H1 (cell line): ENCODE measurements at regions not wholly inside any gene's neighbourhood (a gene's known extent, or its start where the extent isn't known, plus 50 kb on each side); places are given as distances from the start of the nearest gene placed in this dataset.

Experiments used
- CTCF ChIA-PET: fragments of 300-600 bp; sonication (Branson Sonifier 250); formaldehyde crosslinking; loops from one replicate; lab custom pipeline; 2021; ENCODE audit not compliant: partially characterized antibody; lab: Charles Lee
- POLR2A ChIA-PET: fragments of 300-600 bp; sonication (Branson Sonifier 250); formaldehyde crosslinking; loops from one replicate; lab custom pipeline; 2021; ENCODE audit warnings: inconsistent platforms; ENCODE audit not compliant: partially characterized antibody; lab: Charles Lee
- DNase-seq, 2 experiments: peaks; one replicate each; pipeline versions ENCODE4 v3.0.0 to v3.0.0-alpha.2; 2010 to 2022; ENCODE audit warnings: low spot score in 2 of 2, low read depth in 1 of 2, mixed read lengths in 1 of 2
- FAIRE-seq: peaks from 2 replicates; lab custom pipeline; 2011; peaks lifted over from hg19 to GRCh38; lab: Jason Lieb, UNC
- H2AFZ ChIP-seq: 2 replicates; pipeline ENCODE4 v1.8.1; 2012; ENCODE audit warnings: low read length, inconsistent platforms
- H2AK5ac ChIP-seq: 2 replicates; pipeline ENCODE4 v1.6.1; 2013; ENCODE audit warnings: low read depth, low read length
- H2BK120ac ChIP-seq: replicated peaks from 2 replicates; pipeline ENCODE3; 2013; ENCODE audit warnings: low read depth, low read length, inconsistent platforms
- H2BK12ac ChIP-seq: 2 replicates; pipeline ENCODE4 v1.6.1; 2013; ENCODE audit warnings: low read depth, low read length
- H2BK15ac ChIP-seq: 2 replicates; pipeline ENCODE4 v1.6.1; 2013; ENCODE audit warnings: low read length
- H2BK20ac ChIP-seq: 2 replicates; pipeline ENCODE4 v1.6.1; 2013; ENCODE audit warnings: low read length
- H2BK5ac ChIP-seq: 2 replicates; pipeline ENCODE4 v1.6.1; 2013; ENCODE audit warnings: low read depth, low read length
- H3K14ac ChIP-seq: 2 replicates; pipeline ENCODE4 v1.6.1; 2013; ENCODE audit warnings: inconsistent platforms; ENCODE audit not compliant: insufficient read length
- H3K18ac ChIP-seq: 2 replicates; pipeline ENCODE4 v1.6.1; 2013; ENCODE audit warnings: low read length; ENCODE audit errors: extremely low read depth
- H3K23ac ChIP-seq: 2 replicates; pipeline ENCODE4 v1.6.1; 2013; ENCODE audit warnings: inconsistent platforms; ENCODE audit not compliant: insufficient read length
- H3K23me2 ChIP-seq: 2 replicates; pipeline ENCODE4 v1.6.1; 2013; ENCODE audit warnings: low read depth, low read length
- H3K27ac ChIP-seq: 2 replicates; pipeline ENCODE4 v1.6.1; 2011; ENCODE audit warnings: low read depth, low read length, inconsistent platforms
- H3K27me3 ChIP-seq, 4 experiments: replicated peaks in 1 of 4; 1 replicate in 1 of 4; 2 replicates in 3 of 4; pipeline versions ENCODE4 v1.6.1 to v1.8.1; 2011 to 2013; ENCODE audit warnings: low read length in 3 of 4, mild to moderate bottlenecking in 3 of 4, inconsistent platforms in 2 of 4, mixed read lengths in 2 of 4, moderate library complexity in 1 of 4; ENCODE audit not compliant: control insufficient read depth in 3 of 4, insufficient read depth in 3 of 4; ENCODE audit errors: extremely low read depth in 1 of 4
- H3K36me3 ChIP-seq, 4 experiments: 2 replicates each; pipeline versions ENCODE4 v1.6.1 to v1.8.1; 2011 to 2013; ENCODE audit warnings: mild to moderate bottlenecking in 4 of 4, low read length in 3 of 4, moderate library complexity in 2 of 4, control low read depth in 1 of 4, inconsistent platforms in 1 of 4; ENCODE audit not compliant: insufficient read depth in 4 of 4, control insufficient read depth in 2 of 4
- H3K4ac ChIP-seq: replicated peaks from 2 replicates; pipeline ENCODE3; 2013; ENCODE audit warnings: low read length, low read depth, mixed read lengths, inconsistent platforms; ENCODE audit not compliant: insufficient read length
- H3K4me1 ChIP-seq, 4 experiments: replicated peaks in 1 of 4; 1 replicate in 1 of 4; 2 replicates in 3 of 4; pipeline versions ENCODE4 v1.6.1 to v1.8.1; 2011 to 2013; ENCODE audit warnings: low read length in 3 of 4, inconsistent platforms in 2 of 4, mixed read lengths in 1 of 4; ENCODE audit not compliant: insufficient read depth in 4 of 4, control insufficient read depth in 3 of 4
- H3K4me2 ChIP-seq, 2 experiments: 2 replicates each; pipeline versions ENCODE4 v1.6.1 to v1.8.1; 2011 to 2013; ENCODE audit warnings: low read depth in 2 of 2, low read length in 2 of 2, control low read depth in 1 of 2, inconsistent platforms in 1 of 2, mild to moderate bottlenecking in 1 of 2; ENCODE audit not compliant: insufficient read depth in 1 of 2
- H3K4me3 ChIP-seq, 4 experiments: fragments of 200-600, 300-600 bp in 1 of 4; sonication (generic), shearing (Covaris generic), sonication (Bioruptor Twin) in 1 of 4; 2 replicates each; pipeline versions ENCODE4 v1.5.1 to v1.8.1; 2011 to 2016; ENCODE audit warnings: low read length in 4 of 4, low read depth in 3 of 4, control low read depth in 2 of 4, inconsistent platforms in 2 of 4, mild to moderate bottlenecking in 2 of 4, mixed read lengths in 1 of 4, moderate library complexity in 1 of 4; ENCODE audit not compliant: insufficient read depth in 2 of 4; ENCODE audit errors: extremely low read depth in 1 of 4
- H3K56ac ChIP-seq: replicated peaks from 2 replicates; pipeline ENCODE3; 2013; ENCODE audit warnings: low read depth, mild to moderate bottlenecking, mixed read lengths, low read length, inconsistent platforms; ENCODE audit not compliant: insufficient read length
- H3K79me1 ChIP-seq: 2 replicates; pipeline ENCODE4 v1.6.1; 2013; ENCODE audit warnings: low read depth, low read length, control low read depth
- H3K79me2 ChIP-seq, 2 experiments: 2 replicates each; pipeline versions ENCODE4 v1.6.1 to v1.8.1; 2012 to 2013; ENCODE audit warnings: low read length in 2 of 2, mild to moderate bottlenecking in 2 of 2, inconsistent platforms in 1 of 2; ENCODE audit not compliant: insufficient read depth in 2 of 2, control insufficient read depth in 1 of 2
- H3K9ac ChIP-seq, 4 experiments: replicated peaks in 1 of 4; 1 replicate in 1 of 4; 2 replicates in 3 of 4; pipeline versions ENCODE4 v1.6.1 to v1.8.1; 2011 to 2013; ENCODE audit warnings: low read depth in 3 of 4, low read length in 3 of 4, control low read depth in 2 of 4, mild to moderate bottlenecking in 2 of 4, moderate library complexity in 2 of 4, inconsistent platforms in 1 of 4; ENCODE audit errors: extremely low read depth in 1 of 4
- H3K9me3 ChIP-seq, 2 experiments: 2 replicates each; pipeline versions ENCODE4 v1.6.1 to v1.8.1; 2012 to 2013; ENCODE audit warnings: mild to moderate bottlenecking in 2 of 2, moderate library complexity in 2 of 2, control low read depth in 1 of 2, inconsistent platforms in 1 of 2, low read depth in 1 of 2, low read length in 1 of 2, mixed read lengths in 1 of 2; ENCODE audit not compliant: insufficient read depth in 2 of 2
- H4K20me1 ChIP-seq, 2 experiments: replicated peaks in 1 of 2; 2 replicates each; pipeline versions ENCODE3 to v1.8.1; 2011 to 2013; ENCODE audit warnings: inconsistent platforms in 2 of 2, low read length in 2 of 2, mild to moderate bottlenecking in 1 of 2; ENCODE audit not compliant: insufficient read depth in 2 of 2, control insufficient read depth in 1 of 2
- H4K5ac ChIP-seq: 2 replicates; pipeline ENCODE4 v1.6.1; 2013; ENCODE audit warnings: low read length, low read depth, mixed read lengths, inconsistent platforms; ENCODE audit not compliant: insufficient read length
- H4K8ac ChIP-seq: 2 replicates; pipeline ENCODE4 v1.8.0; 2013; ENCODE audit warnings: mild to moderate bottlenecking, moderate library complexity, low read length, inconsistent platforms; ENCODE audit not compliant: insufficient read depth; ENCODE audit errors: extremely low read depth
- H4K91ac ChIP-seq: replicated peaks from 2 replicates; pipeline ENCODE3; 2013; ENCODE audit warnings: low read length, mixed read lengths, inconsistent platforms; ENCODE audit not compliant: insufficient read length
- ASH2L ChIP-seq: fragments of 200-600, 300-600 bp; sonication (generic); IDR thresholded peaks from one replicate; pipeline ENCODE4 v1.7.1; 2017; ENCODE audit warnings: low read length
- ZNF274 ChIP-seq: IDR thresholded peaks from 2 replicates; pipeline ENCODE4 v1.7.0; 2012; ENCODE audit warnings: low read length, borderline replicate concordance; ENCODE audit errors: extremely low read depth
- WGBS, 2 experiments: shearing (Covaris generic) in 1 of 2; methylation state at CpG; one replicate each; pipeline versions ENCODE4 v1.1.6 to v1.1.7; 2013 to 2015; ENCODE audit warnings: low lambda C conversion rate in 2 of 2, mixed read lengths in 2 of 2, inconsistent platforms in 1 of 2, low coverage in 1 of 2, missing lambda C conversion rate in 1 of 2; ENCODE audit not compliant: insufficient replicate concordance in 2 of 2, insufficient coverage in 1 of 2, insufficient read length in 1 of 2; ENCODE audit errors: extremely low coverage in 1 of 2, missing lambda C conversion rate in 1 of 2; 5-methylcytosine and 5-hydroxymethylcytosine counted together

DNA sequence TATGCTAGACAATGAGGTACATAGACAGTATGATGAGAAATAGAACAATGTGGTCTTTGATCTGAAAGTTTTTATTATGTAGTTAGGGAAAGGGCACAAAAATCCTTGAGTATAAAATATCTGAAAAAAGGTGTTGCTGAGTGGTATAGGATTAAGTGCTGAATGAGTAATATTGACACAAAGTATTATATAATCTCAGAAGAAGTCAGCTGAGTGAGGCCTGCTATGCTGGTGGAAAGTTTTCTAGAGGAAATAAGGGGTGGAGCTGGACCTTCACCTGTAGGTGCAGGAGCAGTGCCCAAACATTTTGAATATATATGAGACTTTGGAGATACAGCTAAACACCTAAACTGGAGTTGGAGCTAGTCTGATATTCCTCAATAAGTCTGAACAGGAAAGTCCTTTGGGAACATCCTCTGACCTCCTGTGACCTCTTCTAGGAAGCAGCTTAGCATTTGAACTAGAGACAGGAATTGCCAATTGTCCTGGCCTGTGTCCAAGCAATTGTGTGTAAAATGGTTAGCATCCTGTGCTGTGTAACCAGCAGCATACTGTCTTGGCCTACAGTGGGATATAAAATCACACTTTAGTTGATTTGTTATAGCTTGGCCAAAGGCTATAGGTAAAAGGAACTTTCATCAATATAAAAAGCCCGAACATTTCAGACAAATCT is 285.3 kb downstream of the ANKRD50 start:
- no peak for FAIRE-seq
- TF ChIP-seq ZNF274 (no peak), ASH2L (no peak)
- CTCF ChIA-PET: no interaction called here

More for the DNA sequence above, 285.3 kb downstream of the ANKRD50 start:
- H3K36me3 ChIP-seq: no peaks in the 10 kb centered on the region
- POLR2A ChIA-PET: no interaction called here
- H3K56ac ChIP-seq: no peak overlapping the region
- no peak overlapping the region for H3K4me2 ChIP-seq
- H2BK5ac ChIP-seq: no peak overlapping the region
- no peaks in the 10 kb centered on the region; a peak in 1 of 7 replicates for H3K27me3 ChIP-seq
- no peaks in the 10 kb centered on the region for H3K79me2 ChIP-seq
- H3K9ac ChIP-seq: no peak overlapping the region
- no peak overlapping the region for H2AK5ac ChIP-seq
- H3K4ac ChIP-seq: no peak overlapping the region
- 100% methylated on average over 1 of the region's 1 CpG; no CpG with 5 or more reads in 1 of the 2 experiments for WGBS, 2 experiments
- no peak for DNase-seq
- no peak overlapping the region for H2AFZ ChIP-seq
- H3K18ac ChIP-seq: no peak overlapping the region
- H3K79me1 ChIP-seq: no peaks in the 10 kb centered on the region
- H4K91ac ChIP-seq: no peak overlapping the region
- H3K23me2 ChIP-seq: no peaks in the 10 kb centered on the region
- no peak overlapping the region for H2BK20ac ChIP-seq
- H3K4me1 ChIP-seq: peaks cover 0 to 4% (median 0%) of the 10 kb centered on the region in 4 experiments; a peak in 1 of 7 replicates
- no peak overlapping the region for H3K23ac ChIP-seq
- H4K8ac ChIP-seq: no peak overlapping the region
- H4K5ac ChIP-seq: no peak overlapping the region
- no peak overlapping the region for H3K4me3 ChIP-seq
- no peak overlapping the region for H3K27ac ChIP-seq
- H2BK120ac ChIP-seq: no peak overlapping the region
- H3K14ac ChIP-seq: no peak overlapping the region
- H3K9me3 ChIP-seq: no peaks in the 10 kb centered on the region
- H4K20me1 ChIP-seq: no peaks in the 10 kb centered on the region
- H2BK12ac ChIP-seq: no peak overlapping the region; the same call in 1 of the 2 replicates
- no peak overlapping the region for H2BK15ac ChIP-seq
